ENCODE measurements at regions not wholly inside any gene's neighbourhood (a gene's known extent, or its start where the extent isn't known, plus 50 kb on each side); places are given as distances from the start of the nearest gene placed in this dataset.

DNA sequence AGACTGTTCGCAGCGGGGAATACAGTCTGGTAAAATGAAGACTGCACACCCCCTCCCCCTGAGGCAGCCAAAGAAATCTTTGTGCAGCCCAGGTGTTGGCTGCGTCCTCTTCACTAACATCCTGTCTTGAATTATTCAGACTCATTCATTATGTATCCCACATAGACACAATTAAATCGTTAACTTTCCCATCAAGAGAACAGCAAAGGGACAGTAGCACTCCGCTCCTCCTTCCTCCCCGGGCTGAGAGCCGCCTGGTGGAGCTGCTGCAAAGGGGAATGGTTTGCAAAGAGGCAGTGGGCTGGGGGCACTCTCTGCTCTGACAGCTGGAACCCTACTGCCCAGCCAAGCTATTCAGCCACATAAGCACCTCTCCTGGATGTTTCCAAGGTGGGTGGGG, 290.0 kb upstream of the SOX9 start:
- TF ChIP-seq NFIC (IDR thresholded peaks at IDR 0.05) (no peak), ZBTB7A (IDR thresholded peaks at IDR 0.05; ENCODE audit: low read depth) (no peak), RAD21 (IDR thresholded peaks at IDR 0.05; ENCODE audit: low read depth) (no peak), TEAD4 (IDR thresholded peaks at IDR 0.05) (no peak), CEBPB (IDR thresholded peaks at IDR 0.05) (no peak), TCF12 (IDR thresholded peaks at IDR 0.05; ENCODE audit: low read depth) (no peak), MAX (IDR thresholded peaks at IDR 0.05) (no peak)

- TF ChIP-seq ZBTB7A (IDR thresholded peaks at IDR 0.05; ENCODE audit: low read depth), result no peak
- no peak for TF ChIP-seq MAX (IDR thresholded peaks at IDR 0.05)
- no peak for TF ChIP-seq EGR1 (IDR thresholded peaks at IDR 0.05)
- TF ChIP-seq, protein P1, sequence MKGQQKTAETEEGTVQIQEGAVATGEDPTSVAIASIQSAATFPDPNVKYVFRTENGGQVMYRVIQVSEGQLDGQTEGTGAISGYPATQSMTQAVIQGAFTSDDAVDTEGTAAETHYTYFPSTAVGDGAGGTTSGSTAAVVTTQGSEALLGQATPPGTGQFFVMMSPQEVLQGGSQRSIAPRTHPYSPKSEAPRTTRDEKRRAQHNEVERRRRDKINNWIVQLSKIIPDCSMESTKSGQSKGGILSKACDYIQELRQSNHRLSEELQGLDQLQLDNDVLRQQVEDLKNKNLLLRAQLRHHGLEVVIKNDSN (IDR thresholded peaks at IDR 0.05), result no peak
- no peak for TF ChIP-seq CEBPB (IDR thresholded peaks at IDR 0.05)
- no peak for TF ChIP-seq NFIC (IDR thresholded peaks at IDR 0.05)
- TF ChIP-seq, protein P2, sequence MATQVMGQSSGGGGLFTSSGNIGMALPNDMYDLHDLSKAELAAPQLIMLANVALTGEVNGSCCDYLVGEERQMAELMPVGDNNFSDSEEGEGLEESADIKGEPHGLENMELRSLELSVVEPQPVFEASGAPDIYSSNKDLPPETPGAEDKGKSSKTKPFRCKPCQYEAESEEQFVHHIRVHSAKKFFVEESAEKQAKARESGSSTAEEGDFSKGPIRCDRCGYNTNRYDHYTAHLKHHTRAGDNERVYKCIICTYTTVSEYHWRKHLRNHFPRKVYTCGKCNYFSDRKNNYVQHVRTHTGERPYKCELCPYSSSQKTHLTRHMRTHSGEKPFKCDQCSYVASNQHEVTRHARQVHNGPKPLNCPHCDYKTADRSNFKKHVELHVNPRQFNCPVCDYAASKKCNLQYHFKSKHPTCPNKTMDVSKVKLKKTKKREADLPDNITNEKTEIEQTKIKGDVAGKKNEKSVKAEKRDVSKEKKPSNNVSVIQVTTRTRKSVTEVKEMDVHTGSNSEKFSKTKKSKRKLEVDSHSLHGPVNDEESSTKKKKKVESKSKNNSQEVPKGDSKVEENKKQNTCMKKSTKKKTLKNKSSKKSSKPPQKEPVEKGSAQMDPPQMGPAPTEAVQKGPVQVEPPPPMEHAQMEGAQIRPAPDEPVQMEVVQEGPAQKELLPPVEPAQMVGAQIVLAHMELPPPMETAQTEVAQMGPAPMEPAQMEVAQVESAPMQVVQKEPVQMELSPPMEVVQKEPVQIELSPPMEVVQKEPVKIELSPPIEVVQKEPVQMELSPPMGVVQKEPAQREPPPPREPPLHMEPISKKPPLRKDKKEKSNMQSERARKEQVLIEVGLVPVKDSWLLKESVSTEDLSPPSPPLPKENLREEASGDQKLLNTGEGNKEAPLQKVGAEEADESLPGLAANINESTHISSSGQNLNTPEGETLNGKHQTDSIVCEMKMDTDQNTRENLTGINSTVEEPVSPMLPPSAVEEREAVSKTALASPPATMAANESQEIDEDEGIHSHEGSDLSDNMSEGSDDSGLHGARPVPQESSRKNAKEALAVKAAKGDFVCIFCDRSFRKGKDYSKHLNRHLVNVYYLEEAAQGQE (IDR thresholded peaks at IDR 0.05; ENCODE audit: low read depth), result no peak
- TF ChIP-seq TAF1 (IDR thresholded peaks at IDR 0.05; ENCODE audit: low read depth), result no peak
- no peak for TF ChIP-seq TCF12 (IDR thresholded peaks at IDR 0.05; ENCODE audit: low read depth)
- TF ChIP-seq RAD21 (IDR thresholded peaks at IDR 0.05; ENCODE audit: low read depth), result no peak
- no peak for TF ChIP-seq EP300 (IDR thresholded peaks at IDR 0.05; ENCODE audit: borderline replicate concordance)
- no peak for TF ChIP-seq YY1 (IDR thresholded peaks at IDR 0.05; ENCODE audit: low read depth)
- no peak for TF ChIP-seq CREB1 (IDR thresholded peaks at IDR 0.05; ENCODE audit: low read depth)
- no peak for TF ChIP-seq FOXM1 (IDR thresholded peaks at IDR 0.05; ENCODE audit: borderline replicate concordance, low read depth)
- TF ChIP-seq TEAD4 (IDR thresholded peaks at IDR 0.05), result no peak
Observed at GRCh38 chr17:71842986-71843385, 277.8 kb upstream of the SOX9 start.

GRCh38 chr17:71845337-71845736, 275.5 kb upstream of the SOX9 start:
- TF ChIP-seq NFIC (IDR thresholded peaks at IDR 0.05) (no peak), TCF12 (IDR thresholded peaks at IDR 0.05; ENCODE audit: low read depth) (no peak), CEBPB (IDR thresholded peaks at IDR 0.05) (no peak), EP300 (IDR thresholded peaks at IDR 0.05; ENCODE audit: borderline replicate concordance) (no peak), CREB1 (IDR thresholded peaks at IDR 0.05; ENCODE audit: low read depth) (no peak), TEAD4 (IDR thresholded peaks at IDR 0.05) (no peak), RAD21 (IDR thresholded peaks at IDR 0.05; ENCODE audit: low read depth) (no peak), FOXM1 (IDR thresholded peaks at IDR 0.05; ENCODE audit: borderline replicate concordance, low read depth) (no peak), ZBTB7A (IDR thresholded peaks at IDR 0.05; ENCODE audit: low read depth) (no peak), EGR1 (IDR thresholded peaks at IDR 0.05) (no peak)
- TF ChIP-seq, protein P1 (IDR thresholded peaks at IDR 0.05), result no peak

DNA sequence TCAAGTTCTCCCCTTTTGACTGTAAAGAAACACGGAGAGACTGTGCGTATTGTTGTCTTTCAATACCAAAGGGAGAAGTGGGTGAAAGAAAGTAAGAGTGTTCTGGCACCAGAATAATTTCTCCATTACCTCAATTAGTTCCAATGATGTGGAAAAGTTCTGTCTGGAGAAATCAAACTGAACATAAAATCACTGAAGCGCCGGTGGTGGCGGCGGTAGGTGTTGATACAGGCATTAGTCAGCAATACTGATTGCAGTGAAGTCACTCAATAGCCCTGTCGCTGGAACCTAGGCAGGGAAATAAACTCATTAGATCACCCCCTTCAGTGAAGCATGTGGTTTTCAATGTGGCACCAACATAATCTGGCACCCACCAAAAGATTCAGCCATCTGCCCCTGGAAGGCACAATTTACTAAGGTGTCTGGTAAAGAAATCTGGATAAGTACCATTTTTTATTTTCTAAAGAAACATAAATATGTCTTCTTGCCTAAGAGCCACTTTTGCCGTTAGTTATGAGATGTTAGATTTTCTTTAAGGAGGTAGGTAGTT, 274.2 kb upstream of the SOX9 start:
- TF ChIP-seq TEAD4 (IDR thresholded peaks at IDR 0.05) (no peak), YY1 (IDR thresholded peaks at IDR 0.05; ENCODE audit: low read depth) (no peak), NFIC (IDR thresholded peaks at IDR 0.05) (no peak), CEBPB (IDR thresholded peaks at IDR 0.05) (no peak), EP300 (IDR thresholded peaks at IDR 0.05; ENCODE audit: borderline replicate concordance) (no peak), RAD21 (IDR thresholded peaks at IDR 0.05; ENCODE audit: low read depth) (no peak), EGR1 (IDR thresholded peaks at IDR 0.05) (no peak), FOXM1 (IDR thresholded peaks at IDR 0.05; ENCODE audit: borderline replicate concordance, low read depth) (no peak), TCF12 (IDR thresholded peaks at IDR 0.05; ENCODE audit: low read depth) (no peak), TAF1 (IDR thresholded peaks at IDR 0.05; ENCODE audit: low read depth) (no peak), MAX (IDR thresholded peaks at IDR 0.05) (no peak), CREB1 (IDR thresholded peaks at IDR 0.05; ENCODE audit: low read depth) (no peak), ZBTB7A (IDR thresholded peaks at IDR 0.05; ENCODE audit: low read depth) (no peak)
- TF ChIP-seq, protein P1 (IDR thresholded peaks at IDR 0.05), result no peak
- TF ChIP-seq, protein P2 (IDR thresholded peaks at IDR 0.05; ENCODE audit: low read depth), result no peak
